NOMO-1 treated with DMSO at 0.1 percent for 48 hours (cell line): ENCODE measurements at regions not wholly inside any gene's neighbourhood (a gene's known extent, or its start where the extent isn't known, plus 50 kb on each side); places are given as distances from the start of the nearest gene placed in this dataset.
A peak's percentile ranks its signal among the peaks of the same experiment; 100 is the strongest.

ENCODE experiments used
- DNase-seq: peaks from one replicate; lab custom pipeline; 2025; ENCODE audit not compliant: unreplicated experiment; lab: John Stamatoyannopoulos, UW

DNA sequence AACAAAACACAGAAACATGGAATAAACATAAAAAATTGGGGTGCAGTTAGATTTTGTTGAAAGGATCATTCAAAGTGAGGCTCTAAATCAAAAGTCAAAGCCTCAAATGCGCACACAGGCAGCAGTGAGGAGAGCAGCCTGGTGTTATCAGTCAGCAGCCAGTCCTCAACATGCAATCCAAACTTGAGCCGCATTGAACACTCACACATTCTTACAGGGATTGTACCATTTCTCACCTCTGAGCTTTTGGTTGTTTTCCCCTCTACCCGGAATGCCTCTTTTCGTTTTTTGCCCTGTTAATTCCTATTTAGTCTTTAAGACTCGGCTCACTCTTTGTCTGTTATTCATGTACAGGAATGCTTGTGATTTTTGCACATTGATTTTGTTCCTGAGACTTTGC, 81.1 kb upstream of the PUM3 start:
- DNase-seq: no peak

DNA sequence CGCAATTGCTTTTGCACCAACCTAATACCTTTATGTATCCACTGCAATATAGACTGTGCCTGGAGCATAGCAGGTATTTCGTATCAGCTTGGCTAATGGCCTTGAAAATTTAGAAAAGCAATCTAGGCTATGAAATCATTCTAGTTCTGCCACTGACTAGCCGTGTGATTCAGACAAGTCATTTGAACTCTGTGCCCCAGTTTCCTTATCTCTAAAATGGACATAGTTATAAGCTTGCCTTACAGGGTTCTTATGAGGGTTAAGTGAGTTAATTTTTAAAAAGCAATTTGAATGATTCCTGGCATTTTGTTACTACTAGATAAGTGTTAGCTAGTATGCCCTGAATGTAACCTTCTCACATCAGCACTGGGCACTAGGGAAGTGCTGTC, 80.5 kb upstream of the PUM3 start:
- DNase-seq: peak; percentile 61

DNA sequence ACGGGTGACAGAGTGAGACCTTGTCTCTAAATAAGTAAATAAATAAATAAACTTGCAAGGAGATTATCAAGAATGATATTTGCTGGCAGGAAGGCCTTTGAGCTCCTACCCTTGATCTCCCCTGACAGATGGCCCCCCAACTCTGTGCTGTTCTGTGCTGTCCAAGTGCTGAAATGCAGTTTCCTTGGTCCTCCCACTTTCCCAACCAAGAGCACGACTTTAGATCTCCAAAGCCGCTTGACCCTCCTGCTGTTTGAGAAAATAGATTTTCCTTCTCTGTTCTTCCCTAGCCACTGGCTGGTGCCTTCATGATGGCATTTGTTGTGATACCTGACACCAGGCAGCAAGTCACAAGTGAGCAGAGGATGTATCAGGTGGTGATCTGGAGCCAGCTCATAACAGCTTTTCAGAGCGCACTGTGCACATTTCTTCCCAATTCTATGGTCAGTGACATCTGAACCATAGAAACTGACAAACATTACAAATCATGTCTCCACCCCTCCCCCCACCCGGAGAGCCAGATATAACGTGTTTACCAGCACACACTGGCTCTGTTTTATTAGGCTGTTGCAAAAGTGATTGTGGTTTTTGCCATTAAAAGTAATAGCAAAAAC, 80.0 kb upstream of the PUM3 start:
- peak; percentile 61 for DNase-seq

DNA sequence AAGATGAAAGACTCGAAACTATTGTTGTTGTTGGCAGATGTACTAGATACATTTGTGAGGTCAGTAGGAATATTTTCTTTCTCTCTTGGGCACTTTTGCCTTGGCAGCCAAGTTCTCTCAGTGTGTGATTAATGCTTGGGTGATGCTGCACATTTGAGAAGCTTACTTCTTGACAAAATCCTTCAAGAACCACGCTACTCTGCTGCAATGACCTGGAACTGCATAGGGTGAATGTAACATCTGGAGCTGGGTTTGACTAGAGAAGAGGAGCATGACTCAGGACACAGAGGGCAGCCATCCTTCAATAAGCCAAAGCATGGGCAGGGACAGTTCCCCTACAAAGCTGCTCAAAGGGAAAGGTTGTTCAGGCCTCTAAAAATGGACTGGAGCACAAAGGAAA, 75.5 kb upstream of the PUM3 start:
- no peak for DNase-seq

DNA sequence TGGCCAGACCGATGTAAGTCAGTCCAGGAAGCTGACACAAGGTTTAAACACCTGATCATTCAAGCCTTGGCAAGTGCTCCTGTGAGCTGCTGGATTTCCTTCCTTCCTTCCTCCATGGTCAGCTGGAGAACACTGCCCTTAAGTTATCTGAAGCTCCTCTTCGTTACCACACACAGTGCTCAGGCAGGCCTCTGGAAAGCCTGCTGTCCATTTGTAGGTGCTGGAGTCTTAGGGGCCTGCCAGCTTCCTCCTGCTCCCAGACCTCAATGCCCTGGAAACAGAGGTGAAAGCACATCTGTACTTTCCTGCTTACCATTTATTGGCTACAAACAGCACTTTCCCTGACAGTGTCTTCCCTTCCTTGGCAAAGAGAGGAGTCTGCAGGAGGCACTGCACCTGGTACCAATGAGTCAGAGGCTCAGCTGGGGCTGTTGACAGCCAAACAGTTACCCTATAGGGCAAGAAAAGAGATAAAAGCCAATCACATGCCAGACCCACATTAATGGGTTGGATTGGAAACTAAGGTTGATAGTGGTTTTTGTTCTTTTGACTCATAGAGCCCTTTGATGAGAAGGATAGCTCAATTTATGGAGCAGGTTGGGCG, 72.6 kb upstream of the PUM3 start:
- DNase-seq: no peak

DNA sequence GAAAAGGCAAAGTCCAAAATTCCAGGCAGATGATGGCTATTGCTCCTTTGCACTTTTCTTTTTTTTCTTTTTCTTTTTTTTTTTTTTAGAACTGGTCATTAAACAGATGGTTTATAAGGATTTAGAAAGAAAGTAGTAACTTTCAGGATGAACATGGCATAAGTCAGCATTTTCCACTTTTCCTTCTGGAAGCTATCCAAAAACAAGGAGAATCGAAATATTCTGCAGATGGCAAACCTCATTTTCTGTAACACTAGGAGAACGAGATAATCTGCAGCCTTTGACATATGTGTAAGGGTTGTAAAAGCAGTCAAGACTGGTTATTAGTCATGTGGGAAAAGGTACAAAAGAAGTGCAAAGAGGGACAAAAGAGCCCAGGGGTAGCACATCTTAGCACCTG, 69.1 kb upstream of the PUM3 start:
- no peak for DNase-seq

DNA sequence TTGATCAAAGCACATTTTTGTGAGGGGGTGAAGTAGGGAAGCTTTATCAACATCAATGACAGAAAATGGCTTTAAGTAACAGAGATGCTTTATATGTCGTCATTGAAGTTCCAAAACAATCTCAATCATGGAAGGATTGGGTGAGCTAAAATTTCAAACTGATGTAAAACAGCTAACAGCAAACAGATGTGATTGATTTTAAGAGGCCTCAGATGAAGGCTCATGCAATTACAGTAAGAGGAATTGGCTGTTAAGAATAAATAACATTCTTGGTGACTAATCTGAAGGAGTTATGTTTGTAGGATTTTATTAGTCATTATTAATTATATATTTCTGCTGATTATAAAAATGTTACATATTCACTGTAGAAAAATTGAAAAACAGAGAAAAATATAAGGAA, 63.5 kb upstream of the PUM3 start:
- no peak for DNase-seq

DNA sequence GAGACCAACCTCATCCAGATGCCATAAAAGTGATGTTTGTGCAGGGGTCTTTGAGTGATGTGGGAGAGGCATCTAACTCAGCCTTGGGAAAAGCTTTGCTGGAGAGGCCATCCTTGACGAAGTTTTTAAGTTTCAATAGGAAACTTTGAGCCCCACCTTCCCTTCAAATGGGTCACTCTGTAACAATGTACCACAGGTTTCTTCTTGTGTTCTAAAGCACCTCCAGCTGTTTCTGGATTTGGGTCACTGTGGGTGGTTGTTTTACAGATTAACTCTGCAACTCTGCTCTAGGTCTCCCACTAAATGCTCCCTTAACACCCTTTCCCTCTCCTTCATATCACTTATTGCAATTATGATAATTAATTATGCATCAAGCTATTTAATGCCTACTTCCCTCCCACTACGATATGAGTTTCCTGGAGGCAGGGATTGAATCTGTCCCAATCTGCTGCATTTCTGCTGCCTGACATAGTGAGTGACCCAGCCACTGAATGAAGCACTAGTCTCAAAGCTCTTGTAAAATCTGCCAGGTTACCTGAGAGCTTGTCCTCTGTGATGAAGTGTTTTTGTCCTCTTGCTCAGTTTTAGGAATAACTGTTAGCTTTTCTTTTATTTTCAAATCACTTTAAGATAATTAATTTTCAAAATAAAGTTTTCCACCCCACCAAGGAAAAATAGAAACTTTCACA, 60.5 kb upstream of the PUM3 start:
- no peak for DNase-seq
